NCI-H2227 (cell line): ENCODE measurements at regions not wholly inside any gene's neighbourhood (a gene's known extent, or its start where the extent isn't known, plus 50 kb on each side); places are given as distances from the start of the nearest gene placed in this dataset.
A peak's percentile ranks its signal among the peaks of the same experiment; 100 is the strongest.

ENCODE experiments used
- DNase-seq: peaks from one replicate; lab custom pipeline; 2025; ENCODE audit not compliant: unreplicated experiment; lab: John Stamatoyannopoulos, UW

GRCh38 chr7:22005151-22005550 lies 59.5 kb upstream of the CDCA7L start:
- DNase-seq, result no peak

GRCh38 chr7:22002726-22003125 lies 57.0 kb upstream of the CDCA7L start:
- DNase-seq, result no peak

- peak; percentile 70 for DNase-seq
These were observed 55.8 kb upstream of the CDCA7L start for GRCh38 chr7:22001345-22002004.

- DNase-seq, result no peak
These were observed 54.2 kb upstream of the CDCA7L start for GRCh38 chr7:21999896-22000295.

- no peak for DNase-seq
These were observed 50.9 kb upstream of the CDCA7L start for GRCh38 chr7:21996641-21997040.
